Prostate gland (tissue), 2 donors: ENCODE measurements at regions not wholly inside any gene's neighbourhood (a gene's known extent, or its start where the extent isn't known, plus 50 kb on each side); places are given as distances from the start of the nearest gene placed in this dataset.

ENCODE experiments used
- POLR2AphosphoS5 ChIP-seq: sonication (generic); formaldehyde crosslinking; IDR thresholded peaks from one replicate; pipeline ENCODE4 v1.6.1; 2017; ENCODE audit warnings: antibody characterized with exemption
- TF ChIP-seq, protein P1 (sequence below), 4 experiments: fragments of 200-600 bp in 2 of 4; fragments of 450-650 bp in 2 of 4; sonication (generic) in 2 of 4; IDR thresholded peaks; 1 replicate in 3 of 4; 2 replicates in 1 of 4; pipeline ENCODE4 v1.5.1; 2016 to 2019; ENCODE audit warnings: antibody characterized with exemption in 4 of 4, mild to moderate bottlenecking in 2 of 4, moderate library complexity in 2 of 4

- TF ChIP-seq, protein P1, sequence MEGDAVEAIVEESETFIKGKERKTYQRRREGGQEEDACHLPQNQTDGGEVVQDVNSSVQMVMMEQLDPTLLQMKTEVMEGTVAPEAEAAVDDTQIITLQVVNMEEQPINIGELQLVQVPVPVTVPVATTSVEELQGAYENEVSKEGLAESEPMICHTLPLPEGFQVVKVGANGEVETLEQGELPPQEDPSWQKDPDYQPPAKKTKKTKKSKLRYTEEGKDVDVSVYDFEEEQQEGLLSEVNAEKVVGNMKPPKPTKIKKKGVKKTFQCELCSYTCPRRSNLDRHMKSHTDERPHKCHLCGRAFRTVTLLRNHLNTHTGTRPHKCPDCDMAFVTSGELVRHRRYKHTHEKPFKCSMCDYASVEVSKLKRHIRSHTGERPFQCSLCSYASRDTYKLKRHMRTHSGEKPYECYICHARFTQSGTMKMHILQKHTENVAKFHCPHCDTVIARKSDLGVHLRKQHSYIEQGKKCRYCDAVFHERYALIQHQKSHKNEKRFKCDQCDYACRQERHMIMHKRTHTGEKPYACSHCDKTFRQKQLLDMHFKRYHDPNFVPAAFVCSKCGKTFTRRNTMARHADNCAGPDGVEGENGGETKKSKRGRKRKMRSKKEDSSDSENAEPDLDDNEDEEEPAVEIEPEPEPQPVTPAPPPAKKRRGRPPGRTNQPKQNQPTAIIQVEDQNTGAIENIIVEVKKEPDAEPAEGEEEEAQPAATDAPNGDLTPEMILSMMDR (IDR thresholded peaks at IDR 0.05), result no peak
- TF ChIP-seq POLR2AphosphoS5, result no peak
Measured at GRCh38 chr9:135278586-135278985, 191.1 kb downstream of the OLFM1 start.
